Non-pigmented ciliary epithelial cell (primary cell): ENCODE measurements at regions not wholly inside any gene's neighbourhood (a gene's known extent, or its start where the extent isn't known, plus 50 kb on each side); places are given as distances from the start of the nearest gene placed in this dataset.
"Not testable (repeated sequence)": the region's sequence is repeated elsewhere in the genome, so short reads cannot be mapped to it uniquely, and the experiment has no call there.

Experiments
- DNase-seq: peaks from one replicate; pipeline ENCODE4 v3.0.0-alpha.2; 2010; ENCODE audit warnings: low read depth

DNA sequence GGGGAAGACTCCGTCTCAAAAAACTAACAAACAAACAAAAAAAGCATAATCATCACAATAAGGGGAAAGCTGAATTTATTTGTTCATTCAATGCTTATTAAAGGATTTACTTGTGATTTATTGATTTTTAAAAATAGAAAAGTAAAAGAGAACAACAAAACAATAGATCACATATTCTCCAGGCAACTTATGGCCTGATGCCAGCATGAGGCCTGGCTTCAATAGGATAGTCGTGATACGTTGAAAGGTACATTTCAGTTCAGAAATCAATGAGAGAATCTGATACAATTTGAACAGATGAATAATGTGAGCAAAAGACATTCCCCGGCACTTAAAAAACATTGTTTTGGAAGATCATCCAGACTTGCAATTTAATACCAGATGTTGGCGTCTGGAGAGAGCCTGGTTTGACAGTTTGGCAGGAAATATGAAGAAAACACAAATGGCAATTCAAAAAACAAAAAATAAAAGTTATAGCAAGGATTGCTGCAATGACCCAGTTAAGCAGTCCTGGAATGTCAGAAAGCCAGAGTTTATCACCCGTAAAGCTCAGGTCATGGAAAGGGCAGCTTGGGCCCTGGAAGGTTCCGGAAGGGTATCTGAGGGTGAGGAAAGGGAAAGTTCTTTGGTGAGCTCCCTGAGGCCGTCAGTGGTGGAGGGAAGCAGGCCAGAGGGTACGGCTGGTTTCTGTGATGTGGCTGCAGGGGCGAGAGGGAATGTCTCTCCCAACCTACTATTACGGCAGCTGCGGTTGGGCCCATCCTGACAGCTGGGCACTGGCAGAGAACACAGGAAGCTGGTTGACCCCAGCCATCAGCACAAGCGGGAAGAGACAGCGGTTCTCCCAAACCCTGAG, 230.2 kb upstream of the HES1 start:
- no peak for DNase-seq

DNA sequence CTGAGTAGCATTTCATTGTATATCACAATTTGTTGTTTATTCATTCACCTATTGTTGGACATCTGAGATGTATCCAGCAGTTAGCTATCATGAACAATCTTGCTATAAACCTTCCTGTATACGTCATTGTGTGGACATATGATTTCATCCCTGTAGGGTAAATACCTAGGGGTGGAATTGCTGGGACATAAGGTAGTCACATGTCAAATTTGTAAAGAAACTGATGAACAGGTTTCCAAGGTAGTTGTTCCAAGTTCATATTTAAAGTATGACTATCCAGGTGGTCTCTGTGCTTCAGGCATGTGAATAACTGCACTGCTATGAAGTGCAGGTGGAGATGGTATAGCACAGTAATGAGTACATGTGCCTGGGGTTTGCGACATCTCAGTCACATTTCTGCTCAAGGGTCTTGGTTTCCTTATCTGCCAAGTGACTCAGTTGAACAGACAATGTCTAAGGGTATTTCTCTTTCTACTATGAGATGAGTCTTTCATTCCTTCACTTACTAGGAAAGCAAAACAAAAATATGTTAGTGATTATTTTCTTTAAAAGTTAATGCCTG, 229.0 kb upstream of the HES1 start:
- no peak for DNase-seq

DNA sequence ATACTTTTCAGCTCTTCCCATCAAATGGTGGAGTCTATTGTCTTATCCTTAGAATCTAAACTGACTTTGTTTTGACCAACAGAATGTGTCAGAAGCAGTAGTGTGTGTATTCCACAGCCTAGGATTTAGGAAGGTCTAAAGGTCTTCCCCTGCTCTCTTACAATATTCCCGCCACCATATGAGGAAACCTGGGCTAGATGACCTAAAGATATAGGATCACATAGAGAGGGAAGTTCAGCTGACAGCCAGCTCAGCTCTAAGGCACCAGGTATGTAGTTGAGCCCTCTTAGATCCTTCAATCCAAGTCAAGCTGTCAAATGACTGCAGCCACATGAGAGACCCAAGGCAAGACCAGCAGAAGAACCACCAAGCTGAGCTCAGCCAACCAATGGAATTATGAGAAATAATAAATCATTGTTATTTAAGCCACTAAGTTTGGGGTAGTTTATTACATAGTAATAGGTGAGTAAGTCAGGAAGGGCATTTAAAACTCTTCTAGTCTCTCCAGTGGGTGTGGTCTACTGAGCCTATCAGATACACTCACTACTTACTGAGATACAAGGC, 227.7 kb upstream of the HES1 start:
- no peak for DNase-seq

DNA sequence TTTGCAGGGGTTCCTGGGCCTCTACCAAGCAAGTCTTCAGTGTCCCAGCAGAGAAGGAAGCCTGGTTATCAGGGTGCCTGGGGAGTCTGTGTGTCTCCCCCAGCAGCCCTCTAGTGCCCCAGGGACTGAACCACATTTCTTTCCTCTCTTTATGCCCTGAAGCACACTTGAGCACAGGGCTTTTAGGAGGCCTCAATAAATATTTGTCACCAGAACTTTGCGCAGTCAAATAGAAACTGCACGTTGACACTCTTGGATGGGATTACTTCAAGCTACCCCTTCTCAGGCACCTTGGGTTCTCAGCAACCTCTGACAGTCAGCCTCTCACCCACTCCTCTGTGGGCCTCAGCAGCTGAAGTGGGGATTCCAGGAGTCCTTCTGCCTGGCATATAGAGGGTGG, 226.6 kb upstream of the HES1 start:
- DNase-seq: no peak

DNA sequence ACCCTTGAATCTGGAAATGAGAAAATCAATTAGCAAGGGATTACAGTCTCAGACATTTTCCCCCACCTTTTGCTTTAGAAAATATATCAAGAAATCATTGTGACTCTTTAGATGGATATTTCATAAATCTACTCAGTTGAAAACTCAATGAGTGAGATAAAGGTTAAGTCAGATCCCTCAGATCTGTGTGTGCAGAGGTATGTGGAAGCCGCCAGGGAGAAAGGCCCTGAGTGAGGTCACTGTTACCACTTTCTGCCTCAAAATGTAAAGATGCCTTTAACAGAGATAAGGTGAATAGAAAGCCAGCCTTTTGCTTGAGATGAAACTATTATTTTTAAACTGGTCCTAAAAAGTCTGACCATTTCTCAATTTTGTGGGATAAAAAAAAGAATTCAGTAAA, 225.6 kb upstream of the HES1 start:
- no peak for DNase-seq

DNA sequence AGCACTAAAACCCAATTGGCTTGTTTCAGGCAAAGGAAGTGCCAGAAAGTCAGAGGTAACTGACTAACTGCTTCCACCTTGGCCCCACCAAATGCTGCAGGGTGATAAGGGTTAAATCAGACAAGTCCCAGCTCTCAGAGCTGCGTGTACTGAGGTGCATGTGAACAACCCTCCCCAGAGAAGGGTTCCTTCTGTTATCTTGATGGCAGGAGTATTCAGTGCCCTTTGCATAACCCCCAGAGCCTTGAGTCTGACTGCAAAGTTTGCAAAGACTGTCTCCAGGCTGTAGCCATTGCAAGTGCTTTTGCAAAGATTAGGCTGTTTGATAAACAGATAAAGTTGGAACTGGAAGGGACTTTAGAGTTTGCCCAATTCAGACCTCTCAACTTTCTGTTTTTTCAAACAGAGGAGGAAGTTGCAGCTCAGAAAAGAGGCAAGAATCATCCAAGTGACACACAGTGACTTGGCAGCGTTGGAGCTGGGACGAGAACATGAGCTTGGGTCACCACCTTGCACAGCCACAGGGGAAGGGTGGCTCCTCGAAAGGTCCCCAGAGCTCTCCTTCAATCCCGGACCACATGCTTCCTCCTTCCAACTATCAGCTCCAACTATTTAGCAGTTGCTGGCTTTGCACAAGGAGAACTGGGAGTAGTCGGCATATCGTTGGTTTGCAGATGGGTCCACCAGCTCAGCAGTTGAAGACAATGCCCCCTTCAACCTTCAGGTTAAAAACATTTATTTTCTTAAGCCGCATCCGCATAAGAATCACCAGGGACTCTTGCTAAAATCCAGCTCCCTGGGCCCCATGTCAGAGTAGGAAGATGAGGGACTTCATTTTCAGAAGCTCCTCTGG, 224.8 kb upstream of the HES1 start:
- DNase-seq: no peak

DNA sequence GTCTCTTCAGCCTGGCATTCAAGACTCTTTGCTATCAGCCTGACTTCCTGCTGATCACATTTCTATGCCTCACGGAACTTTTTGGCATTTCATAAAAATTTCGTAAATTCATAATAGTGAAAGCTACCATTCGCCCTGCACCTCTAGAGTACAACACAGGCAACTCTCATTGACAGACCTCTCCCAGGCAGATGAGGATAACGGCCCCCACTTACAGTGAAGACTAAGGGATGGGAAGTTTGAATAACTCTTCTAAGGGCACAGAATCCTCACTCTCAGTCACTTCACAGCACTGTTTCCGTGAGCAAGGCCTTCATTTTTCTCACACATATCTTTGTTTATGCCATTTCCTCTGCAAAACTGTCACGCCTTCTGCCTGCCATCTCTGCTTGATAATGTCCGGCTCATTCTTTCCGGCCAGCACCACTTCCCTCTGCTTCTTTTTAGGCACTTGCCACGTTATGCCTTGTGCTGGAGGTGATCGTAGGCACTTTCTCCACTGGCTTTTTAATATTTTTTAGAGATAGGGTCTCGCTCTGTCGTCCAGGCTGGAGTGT, 224.1 kb upstream of the HES1 start:
- no peak for DNase-seq

DNA sequence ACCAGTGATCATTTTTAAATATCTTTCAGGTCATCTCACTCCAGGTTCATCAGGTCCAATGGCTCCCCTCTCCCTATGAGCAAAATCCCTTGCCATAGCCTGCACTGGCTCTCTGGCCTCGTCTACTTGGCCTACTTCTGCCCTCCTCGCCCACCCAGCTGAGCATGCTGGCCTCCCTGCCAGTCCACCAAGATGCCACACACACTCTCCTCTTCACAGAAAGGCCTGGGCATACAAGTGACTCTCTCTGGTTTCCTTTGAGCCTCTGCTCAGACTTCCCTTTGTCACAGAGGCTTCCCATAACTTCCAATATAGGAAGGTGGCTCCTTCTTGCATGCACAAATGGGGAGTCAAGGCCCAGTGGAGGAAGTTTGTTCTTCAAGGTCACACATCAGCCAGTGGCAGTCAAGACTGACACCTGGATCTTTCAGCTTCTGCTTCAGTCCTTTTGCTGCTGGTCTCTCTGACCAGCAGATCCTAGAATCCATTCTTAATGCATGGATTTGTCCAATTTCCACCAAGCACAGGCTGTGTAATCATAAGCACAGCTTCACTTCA, 223.2 kb upstream of the HES1 start:
- DNase-seq: no peak

DNA sequence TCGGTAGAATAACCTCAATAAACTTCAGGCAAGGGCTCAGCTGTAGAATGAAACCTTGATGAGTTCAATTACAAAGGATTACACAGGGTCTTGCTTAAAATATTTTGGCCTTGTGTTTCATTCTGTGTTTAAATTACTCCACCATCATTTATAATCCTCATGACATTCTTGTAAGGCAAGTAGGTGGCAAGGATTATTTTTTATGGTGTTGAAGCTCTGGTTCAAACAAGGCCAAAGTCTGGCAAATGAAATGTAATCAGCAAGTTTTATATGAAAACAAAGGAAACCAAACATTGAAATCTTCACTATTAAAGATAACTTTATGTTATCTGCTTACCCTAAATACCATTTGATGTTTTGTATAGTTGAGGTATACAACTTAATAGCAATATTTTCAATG, 221.3 kb upstream of the HES1 start:
- no peak for DNase-seq

DNA sequence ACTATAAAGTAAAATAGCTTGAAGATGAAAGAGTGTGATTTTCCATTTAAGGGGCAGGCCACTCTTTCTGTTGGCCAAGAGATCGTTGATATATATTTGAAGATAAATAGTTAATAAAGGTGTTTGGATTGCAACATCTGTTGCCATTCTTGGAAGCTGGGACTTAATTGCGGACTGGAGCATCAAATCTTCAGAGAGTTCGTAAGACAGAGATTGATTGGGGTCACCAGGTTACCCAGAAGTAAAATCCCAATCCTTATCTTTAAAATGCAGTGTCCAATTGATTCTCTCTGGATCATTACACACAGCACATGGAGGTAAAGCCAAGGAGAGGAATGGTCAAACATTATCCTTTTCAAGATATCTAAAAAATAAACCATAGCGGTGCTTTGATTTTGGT, 220.8 kb upstream of the HES1 start:
- DNase-seq: no peak

DNA sequence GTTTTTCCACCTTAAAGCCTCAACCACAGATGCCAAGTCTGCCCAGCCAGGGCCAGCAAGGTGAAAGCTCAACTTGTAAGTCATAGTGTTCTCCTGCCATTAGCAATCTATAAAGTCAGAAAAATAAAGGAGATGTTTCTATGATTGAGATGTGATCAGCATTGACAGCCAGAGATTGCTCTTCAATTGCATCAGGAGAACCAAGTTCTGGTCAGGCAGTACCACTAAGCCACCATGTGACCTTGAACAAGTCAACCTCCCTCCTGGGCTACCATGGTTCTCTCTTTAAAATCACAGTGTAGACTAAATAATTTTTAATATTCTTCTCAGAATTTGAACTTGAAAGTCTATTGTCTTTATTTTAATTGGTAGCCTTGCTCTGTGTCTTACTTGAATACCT, 220.3 kb upstream of the HES1 start:
- DNase-seq: no peak

DNA sequence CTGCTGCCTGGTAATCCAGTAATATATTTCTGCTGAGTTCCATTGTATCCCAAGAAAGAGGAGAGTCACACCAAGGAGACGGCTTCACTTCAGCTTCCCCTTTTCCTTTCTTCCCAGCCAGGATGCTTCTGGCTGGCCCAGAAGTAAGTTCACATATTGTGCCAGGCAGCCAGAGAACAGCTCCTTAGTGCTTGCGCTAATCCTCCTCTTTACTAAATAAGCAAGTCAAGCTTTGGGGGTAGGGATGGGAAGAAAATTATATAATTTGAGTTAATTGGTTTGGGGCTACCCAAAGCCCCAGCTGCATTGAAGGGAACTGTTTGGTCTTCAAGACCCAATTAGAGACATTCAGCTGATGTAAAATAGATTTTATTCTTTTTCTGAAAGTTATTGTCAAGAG, 218.8 kb upstream of the HES1 start:
- no peak for DNase-seq

DNA sequence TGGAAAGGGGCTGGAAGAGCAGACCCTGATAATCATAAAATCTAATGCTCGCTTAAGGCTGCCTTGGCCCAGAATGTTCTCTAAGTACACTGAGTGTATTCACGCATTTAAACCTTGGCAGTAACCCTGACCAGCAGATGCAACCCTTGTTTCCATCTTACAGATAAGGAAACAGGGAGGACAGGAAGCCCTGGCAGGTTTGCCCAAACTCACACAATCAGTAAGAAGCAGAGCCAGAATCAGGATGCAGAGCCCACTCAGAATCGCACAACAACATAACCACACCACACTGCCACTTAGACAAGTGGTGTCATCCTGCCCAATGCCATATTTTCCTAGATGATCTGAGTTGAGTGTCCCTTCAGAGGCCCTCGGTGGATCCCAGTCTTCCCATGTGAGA, 214.5 kb upstream of the HES1 start:
- no peak for DNase-seq

DNA sequence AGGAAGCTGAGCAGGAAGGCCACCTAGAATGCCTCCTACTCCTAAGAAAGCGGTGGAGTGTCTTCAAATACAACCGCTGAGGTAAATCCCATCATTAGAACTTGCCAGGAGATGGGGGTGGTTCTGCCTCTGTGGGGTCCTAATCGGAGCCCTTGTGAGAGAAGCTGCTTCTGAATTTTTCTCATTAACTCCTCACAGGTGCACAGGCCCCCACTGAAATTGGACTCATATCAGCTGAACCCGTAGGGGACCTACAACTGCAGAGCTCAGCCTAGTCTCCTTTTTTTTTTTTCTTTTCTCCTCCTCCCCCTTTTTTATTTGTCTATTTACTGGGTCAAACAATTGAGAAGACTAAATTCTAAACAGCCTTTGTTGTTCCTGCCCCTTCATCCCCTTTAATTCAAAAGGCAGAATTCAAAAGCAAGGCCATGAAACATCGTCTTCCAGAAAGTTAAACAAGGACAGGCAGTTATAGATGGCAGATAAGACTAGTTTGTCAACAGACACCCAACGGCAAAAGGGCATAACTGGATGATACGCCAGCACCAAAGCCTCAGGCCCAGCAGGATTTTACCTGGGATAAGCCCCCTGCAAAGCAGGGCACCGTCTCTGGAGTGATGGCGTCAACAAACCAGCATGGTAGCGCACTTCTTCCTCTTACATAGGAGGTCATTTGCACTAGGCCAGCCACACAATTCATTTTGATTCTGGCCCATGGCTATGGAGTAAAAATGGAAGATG, 213.7 kb upstream of the HES1 start:
- no peak for DNase-seq

DNA sequence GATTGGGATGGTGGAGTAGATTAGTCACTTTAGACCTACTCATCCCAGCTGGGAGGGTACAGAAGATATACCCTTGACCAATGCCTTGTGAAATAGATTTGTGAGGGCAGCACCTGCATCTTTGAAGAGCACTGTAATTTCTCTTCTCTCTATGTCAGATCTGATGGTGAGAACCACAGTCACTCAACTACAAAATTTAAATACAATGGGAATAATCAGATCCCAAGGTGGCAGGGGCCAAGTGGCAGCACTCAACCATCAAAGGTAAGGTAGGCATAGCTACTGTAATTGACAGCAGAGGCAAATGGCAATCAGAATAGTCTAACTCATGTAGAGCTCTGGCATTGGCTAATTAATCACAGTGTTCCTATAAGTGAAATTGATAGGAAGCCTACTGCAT, 212.0 kb upstream of the HES1 start:
- DNase-seq: not testable (repeated sequence)

DNA sequence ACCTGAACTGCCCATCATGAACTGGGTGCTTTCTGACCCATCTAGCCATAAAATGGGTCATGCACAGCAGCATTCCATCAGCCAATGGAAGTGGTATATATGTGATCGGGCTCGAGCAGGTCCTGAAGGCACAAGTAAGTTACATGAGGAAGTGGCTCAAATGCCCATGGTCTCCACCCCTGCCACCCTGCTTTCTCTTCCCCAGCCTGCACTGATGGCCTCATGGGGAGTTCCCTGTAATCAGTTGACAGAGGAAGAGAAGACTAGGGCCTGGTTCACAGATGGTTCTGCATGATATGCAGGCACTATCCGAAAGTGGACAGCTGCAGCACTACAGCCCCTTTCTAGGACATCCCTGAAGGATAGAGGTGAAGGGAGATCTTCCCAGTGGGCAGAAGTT, 209.9 kb upstream of the HES1 start:
- DNase-seq: not testable (repeated sequence)

DNA sequence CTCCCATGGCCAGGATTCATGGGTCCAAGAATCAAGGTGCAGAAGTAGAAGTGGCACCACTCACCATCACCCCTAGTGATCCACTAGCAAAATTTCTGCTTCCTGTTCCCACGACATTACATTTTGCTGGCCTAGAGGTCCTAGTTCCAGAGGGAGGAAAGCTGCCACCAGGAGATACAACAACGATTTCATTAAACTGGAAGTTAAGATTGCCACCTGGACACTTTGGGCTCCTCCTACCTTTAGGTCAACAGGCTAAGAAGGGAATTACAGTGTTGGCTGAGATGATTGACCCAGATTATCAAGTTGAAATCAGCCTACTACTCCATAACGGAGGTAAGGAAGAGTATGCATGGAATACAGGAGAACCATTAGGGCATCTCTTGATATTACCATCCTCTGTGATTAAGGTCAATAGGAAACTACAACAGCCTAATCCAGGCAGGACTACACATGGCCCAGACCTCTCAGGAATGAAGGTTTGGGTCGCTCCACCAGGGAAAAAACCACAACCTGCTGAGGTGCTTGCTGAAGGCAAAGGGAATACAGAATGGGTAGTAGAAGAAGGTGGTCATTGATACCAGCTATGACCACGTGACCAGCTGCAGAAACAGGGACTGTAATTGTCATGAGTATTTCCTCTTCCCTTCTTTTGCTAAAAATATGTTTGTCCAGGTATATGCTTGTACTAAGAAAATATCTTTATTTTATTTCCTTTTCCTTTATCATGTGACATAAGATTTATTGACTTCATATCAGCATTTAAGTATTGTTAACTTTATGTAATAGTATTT, 208.3 kb upstream of the HES1 start:
- not testable (repeated sequence) for DNase-seq

DNA sequence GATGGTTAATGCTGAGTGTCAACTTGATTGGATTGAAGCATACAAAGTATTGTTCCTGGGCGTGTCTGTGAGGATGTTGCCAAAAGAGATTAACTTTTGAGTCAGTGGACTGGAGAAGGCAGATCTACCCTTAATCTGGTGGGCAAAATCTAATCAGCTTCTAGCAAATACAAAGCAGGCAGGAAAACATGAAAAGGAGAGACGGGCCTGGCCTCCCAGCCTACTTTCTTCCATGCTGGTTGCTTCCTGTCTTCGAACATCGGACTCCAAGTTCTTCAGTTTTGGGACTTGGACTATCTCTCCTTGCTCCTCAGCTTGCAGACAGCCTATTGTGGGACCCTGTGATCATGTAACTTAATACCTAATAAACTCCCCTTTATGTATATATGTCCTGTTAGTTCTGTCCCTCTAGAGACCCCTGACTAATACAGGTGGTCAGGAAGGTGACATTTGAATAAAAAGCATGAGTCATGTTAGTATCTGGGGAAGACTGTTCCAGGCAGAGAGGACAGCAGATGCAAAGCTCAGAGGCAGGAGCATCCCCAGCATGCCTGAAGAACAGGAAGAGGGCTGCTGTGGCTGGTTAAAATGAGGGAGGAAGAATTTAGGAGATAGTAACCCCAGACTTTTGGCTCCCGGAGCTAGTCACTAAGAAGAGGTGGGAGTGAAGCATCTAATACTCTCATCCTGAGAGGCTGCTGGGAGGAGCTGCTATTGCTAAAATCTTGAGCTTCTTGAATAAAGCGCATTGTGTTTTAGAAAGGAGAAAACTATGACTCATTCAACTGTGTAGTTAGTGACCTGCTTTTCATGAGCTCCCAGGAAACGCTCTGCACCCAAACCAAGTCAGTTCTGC, 207.4 kb upstream of the HES1 start:
- no peak for DNase-seq

DNA sequence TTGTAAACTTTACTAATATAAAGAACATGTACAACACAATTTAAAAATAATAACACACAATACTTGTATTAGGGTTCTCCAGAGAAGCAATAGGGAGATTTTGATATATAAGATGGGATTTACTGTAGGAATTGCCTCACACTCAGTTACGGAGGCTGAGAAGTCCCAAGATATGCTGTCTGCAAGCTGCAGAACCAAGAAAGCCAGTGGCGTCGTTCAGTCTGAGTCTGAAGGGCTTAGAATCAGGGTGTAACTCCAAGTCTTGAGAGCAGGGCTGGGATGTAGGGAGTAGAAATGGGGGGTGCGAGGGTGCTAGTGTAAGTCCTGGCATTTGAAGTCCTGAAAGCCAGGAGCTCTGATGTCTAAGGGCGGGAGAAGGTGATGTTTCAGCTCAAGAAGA, 206.6 kb upstream of the HES1 start:
- DNase-seq: no peak
